Activated T-cell treated with anti-CD3 and anti-CD28 coated beads, Interleukin-2, amount 50 U/mL, for 4 hours (primary cell): ENCODE measurements at regions not wholly inside any gene's neighbourhood (a gene's known extent, or its start where the extent isn't known, plus 50 kb on each side); places are given as distances from the start of the nearest gene placed in this dataset.

ENCODE experiments used
- ATAC-seq, 2 donors: fragments of 200-7000 bp; cut with Tn5 transposase; one replicate each; pipeline ENCODE4 v1.10.0; 2021
- DNase-seq: peaks from one replicate; pipeline ENCODE4 v3.0.0-alpha.2; 2020
- H3K27me3 Mint-ChIP-seq: one replicate; pipeline ENCODE4 v1.8.0; 2021; ENCODE audit warnings: low read depth, mixed read lengths
- H3K36me3 Mint-ChIP-seq: one replicate; pipeline ENCODE4 v1.8.0; 2022; ENCODE audit warnings: mixed read lengths; ENCODE audit not compliant: insufficient read depth
- H3K4me1 Mint-ChIP-seq: one replicate; pipeline ENCODE4 v1.8.0; 2021; ENCODE audit warnings: low read depth, mixed read lengths
- H3K4me3 Mint-ChIP-seq: one replicate; pipeline ENCODE4 v1.8.0; 2021; ENCODE audit warnings: mild to moderate bottlenecking, moderate library complexity, mixed read lengths
- H3K9me3 Mint-ChIP-seq: one replicate; pipeline ENCODE4 v1.8.0; 2021; ENCODE audit warnings: mixed read lengths

- no peak for ATAC-seq
- Mint-ChIP-seq H3K4me1 (no peaks in the 10 kb centered on the region), H3K27me3 (no peaks in the 10 kb centered on the region), H3K4me3 (no peak overlapping the region), H3K36me3 (no peaks in the 10 kb centered on the region), H3K9me3 (no peaks in the 10 kb centered on the region)
- DNase-seq: no peak
Measured at GRCh38 chr1:48164571-48164970, 57.9 kb upstream of the SLC5A9 start.

GRCh38 chr1:48160486-48161132 lies 61.9 kb upstream of the SLC5A9 start:
- no peaks in the 10 kb centered on the region for H3K4me1 Mint-ChIP-seq
- no peaks in the 10 kb centered on the region for H3K27me3 Mint-ChIP-seq
- no peaks in the 10 kb centered on the region for H3K9me3 Mint-ChIP-seq
- no peak for ATAC-seq
- no peak for DNase-seq
- no peaks in the 10 kb centered on the region for H3K36me3 Mint-ChIP-seq
- no peak overlapping the region for H3K4me3 Mint-ChIP-seq

GRCh38 chr1:48139275-48139674 lies 83.2 kb upstream of the SLC5A9 start:
- DNase-seq: no peak
- Mint-ChIP-seq H3K4me1 (no peaks in the 10 kb centered on the region), H3K9me3 (peaks cover 5% of the 10 kb centered on the region), H3K36me3 (no peaks in the 10 kb centered on the region), H3K27me3 (peaks cover 31% of the 10 kb centered on the region), H3K4me3 (no peak overlapping the region)
- no peak for ATAC-seq

GRCh38 chr1:48127735-48128685 lies 94.5 kb upstream of the SLC5A9 start:
- no peaks in the 10 kb centered on the region for H3K4me1 Mint-ChIP-seq
- H3K36me3 Mint-ChIP-seq: no peaks in the 10 kb centered on the region
- H3K27me3 Mint-ChIP-seq: peaks cover 13% of the 10 kb centered on the region
- H3K4me3 Mint-ChIP-seq: no peak overlapping the region
- no peaks in the 10 kb centered on the region for H3K9me3 Mint-ChIP-seq
- no peak for DNase-seq
- ATAC-seq: no peak

GRCh38 chr1:48123647-48124046 lies 98.9 kb upstream of the SLC5A9 start:
- Mint-ChIP-seq H3K9me3 (no peaks in the 10 kb centered on the region), H3K4me3 (no peak overlapping the region), H3K36me3 (no peaks in the 10 kb centered on the region), H3K27me3 (peaks cover 17% of the 10 kb centered on the region), H3K4me1 (no peaks in the 10 kb centered on the region)
- ATAC-seq (no peak), DNase-seq (no peak)

- ATAC-seq: no peak
- H3K4me3 Mint-ChIP-seq: no peak overlapping the region
- peaks cover 17% of the 10 kb centered on the region for H3K27me3 Mint-ChIP-seq
- no peak for DNase-seq
- H3K36me3 Mint-ChIP-seq: no peaks in the 10 kb centered on the region
- H3K4me1 Mint-ChIP-seq: no peaks in the 10 kb centered on the region
- H3K9me3 Mint-ChIP-seq: peaks cover 7% of the 10 kb centered on the region
Measured at GRCh38 chr1:48121955-48122354, 100.6 kb upstream of the SLC5A9 start.

- Mint-ChIP-seq H3K4me1 (no peaks in the 10 kb centered on the region), H3K36me3 (no peaks in the 10 kb centered on the region), H3K9me3 (peaks cover 8% of the 10 kb centered on the region), H3K4me3 (no peak overlapping the region), H3K27me3 (peaks cover 17% of the 10 kb centered on the region)
- ATAC-seq (no peak), DNase-seq (no peak)
Measured at GRCh38 chr1:48120621-48121020, 101.9 kb upstream of the SLC5A9 start.

GRCh38 chr1:48115835-48116234 lies 106.7 kb upstream of the SLC5A9 start:
- H3K4me1 Mint-ChIP-seq: no peaks in the 10 kb centered on the region
- no peak overlapping the region for H3K4me3 Mint-ChIP-seq
- no peak for ATAC-seq
- H3K27me3 Mint-ChIP-seq: peaks cover 5% of the 10 kb centered on the region
- no peak for DNase-seq
- H3K36me3 Mint-ChIP-seq: no peaks in the 10 kb centered on the region
- H3K9me3 Mint-ChIP-seq: peaks cover 8% of the 10 kb centered on the region

GRCh38 chr1:48114596-48115382 lies 107.7 kb upstream of the SLC5A9 start:
- no peaks in the 10 kb centered on the region for H3K4me1 Mint-ChIP-seq
- H3K9me3 Mint-ChIP-seq: peaks cover 8% of the 10 kb centered on the region
- ATAC-seq (no peak), DNase-seq (no peak)
- no peak overlapping the region for H3K4me3 Mint-ChIP-seq
- no peaks in the 10 kb centered on the region for H3K36me3 Mint-ChIP-seq
- H3K27me3 Mint-ChIP-seq: peaks cover 5% of the 10 kb centered on the region

- Mint-ChIP-seq H3K27me3 (peaks cover 5% of the 10 kb centered on the region), H3K4me1 (no peaks in the 10 kb centered on the region), H3K36me3 (no peaks in the 10 kb centered on the region), H3K9me3 (no peaks in the 10 kb centered on the region), H3K4me3 (no peak overlapping the region)
- DNase-seq (no peak), ATAC-seq (no peak)
Measured at GRCh38 chr1:48109390-48110013, 112.3 kb upstream of the TRABD2B start.

- ATAC-seq: peak in 1 of 2 donors; percentile 32
- no peaks in the 10 kb centered on the region for H3K9me3 Mint-ChIP-seq
- DNase-seq: no peak
- no peaks in the 10 kb centered on the region for H3K4me1 Mint-ChIP-seq
- no peaks in the 10 kb centered on the region for H3K36me3 Mint-ChIP-seq
- no peak overlapping the region for H3K4me3 Mint-ChIP-seq
- H3K27me3 Mint-ChIP-seq: peaks cover 3% of the 10 kb centered on the region
Measured at GRCh38 chr1:48107516-48107915, 110.3 kb upstream of the TRABD2B start.

- no peaks in the 10 kb centered on the region for H3K36me3 Mint-ChIP-seq
- no peak overlapping the region for H3K4me3 Mint-ChIP-seq
- DNase-seq: no peak
- H3K4me1 Mint-ChIP-seq: no peaks in the 10 kb centered on the region
- H3K27me3 Mint-ChIP-seq: peaks cover 6% of the 10 kb centered on the region
- no peaks in the 10 kb centered on the region for H3K9me3 Mint-ChIP-seq
- no peak for ATAC-seq
Measured at GRCh38 chr1:48106049-48106448, 108.9 kb upstream of the TRABD2B start.

GRCh38 chr1:48105165-48105564 lies 108.0 kb upstream of the TRABD2B start:
- Mint-ChIP-seq H3K27me3 (peaks cover 8% of the 10 kb centered on the region), H3K36me3 (no peaks in the 10 kb centered on the region), H3K4me1 (no peaks in the 10 kb centered on the region), H3K4me3 (no peak overlapping the region), H3K9me3 (no peaks in the 10 kb centered on the region)
- no peak for DNase-seq
- no peak for ATAC-seq

GRCh38 chr1:48103495-48103894 lies 106.3 kb upstream of the TRABD2B start:
- Mint-ChIP-seq H3K4me3 (no peak overlapping the region), H3K9me3 (no peaks in the 10 kb centered on the region), H3K4me1 (no peaks in the 10 kb centered on the region), H3K36me3 (no peaks in the 10 kb centered on the region), H3K27me3 (peaks cover 12% of the 10 kb centered on the region)
- ATAC-seq (no peak), DNase-seq (no peak)
